ENCODE measurements at regions not wholly inside any gene's neighbourhood (a gene's known extent, or its start where the extent isn't known, plus 50 kb on each side); places are given as distances from the start of the nearest gene placed in this dataset.

DNA sequence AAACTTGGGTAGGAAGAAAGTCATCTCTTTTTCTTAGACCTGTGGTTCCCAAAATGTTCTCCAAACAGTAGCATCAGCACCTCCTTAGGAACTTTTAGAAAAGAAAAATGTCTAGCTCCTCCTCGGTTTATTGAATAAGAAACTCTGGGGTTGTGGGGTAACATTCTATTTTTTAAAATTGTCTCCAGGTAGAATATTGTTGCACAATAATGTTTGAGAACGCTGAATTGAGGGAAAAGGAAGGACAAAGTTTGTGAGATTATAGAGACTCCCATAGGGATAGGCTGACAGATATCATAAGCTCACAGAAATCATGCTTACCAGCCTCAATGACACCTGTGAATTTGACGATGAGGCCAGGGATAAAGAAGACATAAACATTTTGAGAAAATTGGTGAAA is 1199.0 kb upstream of the CDH6 start:
- TF ChIP-seq CTCF (conservative IDR thresholded peaks at IDR 0.05 in 1 of 2, IDR thresholded peaks at IDR 0.05 in 1 of 2; ENCODE audit: low read depth in 1 of 2, low read length in 2 of 2), result no peak
- TF ChIP-seq EZH2 (IDR thresholded peaks at IDR 0.05; ENCODE audit: low read length, missing control alignments), result no peak

Measured in fibroblast of lung (primary cell).